T47D (cell line): ENCODE measurements at regions not wholly inside any gene's neighbourhood (a gene's known extent, or its start where the extent isn't known, plus 50 kb on each side); places are given as distances from the start of the nearest gene placed in this dataset.

Experiments
- DNase-seq, 2 experiments: peaks; one replicate each; pipeline versions ENCODE4 v3.0.0 to v3.0.0-alpha.2; 2011 to 2012; ENCODE audit warnings: low read depth in 1 of 2, low spot score in 1 of 2
- JUND ChIP-seq: IDR thresholded peaks from 2 replicates; pipeline ENCODE4 v1.6.1; 2012; ENCODE audit warnings: low read depth
- in situ Hi-C: cut with HindIII; loops from 2 replicates; pipeline ENCODE4 v1.10.0; 2016; ENCODE audit warnings: low sequenced_read_pairs, low pct_unique_long_range_greater_than_20kb

GRCh38 chr1:238982736-238983135 lies 403.6 kb upstream of the CHRM3 start:
- no peak for DNase-seq
- TF ChIP-seq JUND: no peak
- in situ Hi-C loops: no loop called here

GRCh38 chr1:238981317-238981933 lies 404.9 kb upstream of the CHRM3 start:
- in situ Hi-C loops: no loop called here
- no peak for DNase-seq
- no peak for TF ChIP-seq JUND

GRCh38 chr1:238980053-238980452 lies 406.3 kb upstream of the CHRM3 start:
- no peak for DNase-seq
- in situ Hi-C loops: no loop called here
- no peak for TF ChIP-seq JUND

GRCh38 chr1:238964631-238965030 lies 421.7 kb upstream of the CHRM3 start:
- in situ Hi-C loops: no loop called here
- TF ChIP-seq JUND: no peak
- DNase-seq: no peak

- in situ Hi-C loops: no loop called here
- DNase-seq: no peak
- no peak for TF ChIP-seq JUND
Measured at GRCh38 chr1:238962941-238963340, 423.4 kb upstream of the CHRM3 start.

- no peak for TF ChIP-seq JUND
- no peak for DNase-seq
- in situ Hi-C loops: no loop called here
Measured at GRCh38 chr1:238961790-238962189, 424.6 kb upstream of the CHRM3 start.

- DNase-seq: peak in 1 of 2 experiments; percentile 29
- in situ Hi-C loops: no loop called here
- no peak for TF ChIP-seq JUND
Measured at GRCh38 chr1:238960071-238960470, 426.3 kb upstream of the CHRM3 start.

GRCh38 chr1:238955934-238956333 lies 430.4 kb upstream of the CHRM3 start:
- in situ Hi-C loops: no loop called here
- no peak for DNase-seq

GRCh38 chr1:238954865-238955264 lies 431.5 kb upstream of the CHRM3 start:
- no peak for TF ChIP-seq JUND
- no peak for DNase-seq
- in situ Hi-C loops: no loop called here

More at GRCh38 chr1:238955934-238956333, 430.4 kb upstream of the CHRM3 start:
- TF ChIP-seq JUND: no peak

- no peak for TF ChIP-seq JUND
- peak in 1 of 2 experiments; percentile 19 for DNase-seq
- in situ Hi-C loops: no loop called here
Measured at GRCh38 chr1:238953448-238954010, 432.8 kb upstream of the CHRM3 start.

- TF ChIP-seq JUND: no peak
- in situ Hi-C loops: no loop called here
- peak; percentile 21 to 80 for DNase-seq
Measured at GRCh38 chr1:238951809-238952208, 434.6 kb upstream of the CHRM3 start.

GRCh38 chr1:238950784-238951183 lies 435.6 kb upstream of the CHRM3 start:
- in situ Hi-C loops: no loop called here
- no peak for TF ChIP-seq JUND
- peak in 1 of 2 experiments; percentile 9 for DNase-seq

GRCh38 chr1:238950017-238950416 lies 436.4 kb upstream of the CHRM3 start:
- no peak for TF ChIP-seq JUND
- in situ Hi-C loops: no loop called here
- no peak for DNase-seq

- no peak for TF ChIP-seq JUND
- no peak for DNase-seq
Measured at GRCh38 chr1:238944028-238944427, 442.3 kb upstream of the CHRM3 start.

More at GRCh38 chr1:238944028-238944427, 442.3 kb upstream of the CHRM3 start:
- in situ Hi-C loops: no loop called here
